GM21737 (cell line): ENCODE measurements at regions not wholly inside any gene's neighbourhood (a gene's known extent, or its start where the extent isn't known, plus 50 kb on each side); places are given as distances from the start of the nearest gene placed in this dataset.

Experiments
- ATAC-seq: cut with Tn5 transposase; IDR thresholded peaks from one replicate; pipeline ENCODE4 v1.9.1; 2021; ENCODE audit warnings: mild to moderate bottlenecking, moderate library complexity; ENCODE audit not compliant: unreplicated experiment

- ATAC-seq, result no peak
Measured at GRCh38 chr2:136407952-136408318, 290.0 kb upstream of the CXCR4 start.

GRCh38 chr2:136407117-136407951 is 289.4 kb upstream of the CXCR4 start:
- ATAC-seq, result no peak

GRCh38 chr2:136404925-136405324 is 287.0 kb upstream of the CXCR4 start:
- ATAC-seq, result no peak

- no peak for ATAC-seq
Measured at GRCh38 chr2:136404176-136404575, 286.2 kb upstream of the CXCR4 start.

GRCh38 chr2:136402281-136402680 is 284.3 kb upstream of the CXCR4 start:
- no peak for ATAC-seq

- no peak for ATAC-seq
Measured at GRCh38 chr2:136399667-136400289, 281.8 kb upstream of the CXCR4 start.

- ATAC-seq, result no peak
Measured at GRCh38 chr2:136395582-136395981, 277.6 kb upstream of the CXCR4 start.

- ATAC-seq, result peak; percentile 46
Measured at GRCh38 chr2:136394136-136395060, 276.4 kb upstream of the CXCR4 start.

GRCh38 chr2:136393514-136393913 is 275.6 kb upstream of the CXCR4 start:
- no peak for ATAC-seq

- ATAC-seq, result no peak
Measured at GRCh38 chr2:136392897-136393505, 275.1 kb upstream of the CXCR4 start.

GRCh38 chr2:136389809-136390208 is 271.9 kb upstream of the CXCR4 start:
- peak; percentile 74 for ATAC-seq

GRCh38 chr2:136386046-136386445 is 268.1 kb upstream of the CXCR4 start:
- ATAC-seq, result no peak

GRCh38 chr2:136384531-136385303 is 266.8 kb upstream of the CXCR4 start:
- peak; percentile 43 for ATAC-seq

- ATAC-seq, result no peak
Measured at GRCh38 chr2:136383167-136383566, 265.2 kb upstream of the CXCR4 start.

- ATAC-seq, result peak; percentile 75
Measured at GRCh38 chr2:136381722-136382633, 264.0 kb upstream of the CXCR4 start.

- ATAC-seq, result no peak
Measured at GRCh38 chr2:136381245-136381644, 263.3 kb upstream of the CXCR4 start.

- no peak for ATAC-seq
Measured at GRCh38 chr2:136378712-136379595, 261.0 kb upstream of the CXCR4 start.
